DND-41 (cell line): ENCODE measurements at regions not wholly inside any gene's neighbourhood (a gene's known extent, or its start where the extent isn't known, plus 50 kb on each side); places are given as distances from the start of the nearest gene placed in this dataset.

Experiments used
- ATAC-seq: fragments of 200-7000 bp; cut with Tn5 transposase; 3 replicates; pipeline ENCODE4 v1.9.1; 2021; ENCODE audit warnings: low read depth; ENCODE audit not compliant: insufficient read depth
- DNase-seq: peaks from one replicate; pipeline ENCODE4 v3.0.0-alpha.2; 2020
- H2AFZ ChIP-seq: 2 replicates; pipeline ENCODE4 v1.6.0; 2012; ENCODE audit warnings: low read depth, low read length
- H3K27ac ChIP-seq: 2 replicates; pipeline ENCODE4 v1.5.1; 2012; ENCODE audit warnings: low read length, inconsistent platforms
- H3K27me3 ChIP-seq: fragments of 200-600 bp; sonication (generic); 2 replicates; pipeline ENCODE4 v1.6.0; 2012; ENCODE audit warnings: low read length, mild to moderate bottlenecking, inconsistent platforms; ENCODE audit not compliant: insufficient read depth, poor library complexity
- H3K36me3 ChIP-seq: 2 replicates; pipeline ENCODE4 v1.5.1; 2012; ENCODE audit warnings: low read length, inconsistent platforms; ENCODE audit not compliant: insufficient read depth
- H3K4me1 ChIP-seq: 2 replicates; pipeline ENCODE4 v1.5.1; 2012; ENCODE audit warnings: mild to moderate bottlenecking, low read length; ENCODE audit not compliant: insufficient read depth
- H3K4me2 ChIP-seq: 2 replicates; pipeline ENCODE4 v1.6.0; 2012; ENCODE audit warnings: mild to moderate bottlenecking, moderate library complexity, low read length, inconsistent platforms; ENCODE audit not compliant: insufficient read depth
- H3K4me3 ChIP-seq, 2 experiments: fragments of 200-600 bp in 1 of 2; shearing (Covaris generic) in 1 of 2; 2 replicates each; pipeline ENCODE4 v1.5.1; 2012 to 2016; ENCODE audit warnings: inconsistent platforms in 2 of 2, low read length in 2 of 2, mild to moderate bottlenecking in 2 of 2, low read depth in 1 of 2, moderate library complexity in 1 of 2
- H3K79me2 ChIP-seq: 2 replicates; pipeline ENCODE4 v1.6.0; 2012; ENCODE audit warnings: low read length, inconsistent platforms; ENCODE audit not compliant: insufficient read depth
- H3K9ac ChIP-seq: 2 replicates; pipeline ENCODE4 v1.6.0; 2012; ENCODE audit warnings: low read depth, mild to moderate bottlenecking, inconsistent platforms, low read length, moderate library complexity
- H3K9me3 ChIP-seq: 2 replicates; pipeline ENCODE4 v1.5.1; 2012; ENCODE audit warnings: low read length, moderate library complexity, mild to moderate bottlenecking, inconsistent platforms; ENCODE audit not compliant: insufficient read depth, severe bottlenecking
- H4K20me1 ChIP-seq: 2 replicates; pipeline ENCODE4 v1.6.0; 2012; ENCODE audit warnings: low read length; ENCODE audit not compliant: insufficient read depth
- EZH2 ChIP-seq: IDR thresholded peaks from 3 replicates; pipeline ENCODE4 v1.6.1; 2012; ENCODE audit warnings: borderline replicate concordance, low read depth, mild to moderate bottlenecking, moderate library complexity, low read length, inconsistent platforms; ENCODE audit not compliant: severe bottlenecking
- TF ChIP-seq, protein P1 (sequence below): IDR thresholded peaks from 2 replicates; pipeline ENCODE4 v1.5.1; 2012; ENCODE audit warnings: borderline replicate concordance, low read length, moderate library complexity, mild to moderate bottlenecking; ENCODE audit not compliant: poor library complexity, severe bottlenecking; ENCODE audit errors: extremely low read depth

DNA sequence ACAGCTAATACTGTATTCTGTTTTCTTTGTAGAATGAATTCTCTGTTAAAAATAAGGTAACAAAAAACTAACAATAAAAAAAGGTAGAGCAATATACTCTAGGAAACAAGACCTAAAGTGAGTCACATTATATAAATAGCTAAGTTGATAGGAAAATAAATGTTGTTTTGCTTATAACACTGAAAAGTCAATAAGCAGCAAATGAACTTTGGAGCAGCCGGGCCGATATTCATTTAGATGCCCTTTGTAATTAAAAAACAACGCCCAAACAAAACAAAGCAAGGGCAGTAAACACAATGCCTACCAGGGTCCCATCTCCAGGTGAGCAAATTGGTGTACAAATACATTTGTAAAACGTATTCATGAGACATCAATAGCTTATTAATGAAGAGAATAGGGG, 227.6 kb upstream of the FOXN3 start:
- Histone ChIP-seq H3K36me3 (no peaks in the 10 kb centered on the region), H3K4me2 (no peak overlapping the region), H2AFZ (no peak overlapping the region), H3K4me1 (peaks cover 6% of the 10 kb centered on the region), H3K79me2 (no peaks in the 10 kb centered on the region), H3K4me3 (no peak overlapping the region), H3K9ac (no peak overlapping the region), H3K9me3 (no peaks in the 10 kb centered on the region), H4K20me1 (no peaks in the 10 kb centered on the region), H3K27me3 (no peaks in the 10 kb centered on the region), H3K27ac (no peak overlapping the region)
- ATAC-seq, result no peak
- no peak for DNase-seq
- TF ChIP-seq, protein P1, sequence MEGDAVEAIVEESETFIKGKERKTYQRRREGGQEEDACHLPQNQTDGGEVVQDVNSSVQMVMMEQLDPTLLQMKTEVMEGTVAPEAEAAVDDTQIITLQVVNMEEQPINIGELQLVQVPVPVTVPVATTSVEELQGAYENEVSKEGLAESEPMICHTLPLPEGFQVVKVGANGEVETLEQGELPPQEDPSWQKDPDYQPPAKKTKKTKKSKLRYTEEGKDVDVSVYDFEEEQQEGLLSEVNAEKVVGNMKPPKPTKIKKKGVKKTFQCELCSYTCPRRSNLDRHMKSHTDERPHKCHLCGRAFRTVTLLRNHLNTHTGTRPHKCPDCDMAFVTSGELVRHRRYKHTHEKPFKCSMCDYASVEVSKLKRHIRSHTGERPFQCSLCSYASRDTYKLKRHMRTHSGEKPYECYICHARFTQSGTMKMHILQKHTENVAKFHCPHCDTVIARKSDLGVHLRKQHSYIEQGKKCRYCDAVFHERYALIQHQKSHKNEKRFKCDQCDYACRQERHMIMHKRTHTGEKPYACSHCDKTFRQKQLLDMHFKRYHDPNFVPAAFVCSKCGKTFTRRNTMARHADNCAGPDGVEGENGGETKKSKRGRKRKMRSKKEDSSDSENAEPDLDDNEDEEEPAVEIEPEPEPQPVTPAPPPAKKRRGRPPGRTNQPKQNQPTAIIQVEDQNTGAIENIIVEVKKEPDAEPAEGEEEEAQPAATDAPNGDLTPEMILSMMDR, result no peak
- no peak for TF ChIP-seq EZH2

DNA sequence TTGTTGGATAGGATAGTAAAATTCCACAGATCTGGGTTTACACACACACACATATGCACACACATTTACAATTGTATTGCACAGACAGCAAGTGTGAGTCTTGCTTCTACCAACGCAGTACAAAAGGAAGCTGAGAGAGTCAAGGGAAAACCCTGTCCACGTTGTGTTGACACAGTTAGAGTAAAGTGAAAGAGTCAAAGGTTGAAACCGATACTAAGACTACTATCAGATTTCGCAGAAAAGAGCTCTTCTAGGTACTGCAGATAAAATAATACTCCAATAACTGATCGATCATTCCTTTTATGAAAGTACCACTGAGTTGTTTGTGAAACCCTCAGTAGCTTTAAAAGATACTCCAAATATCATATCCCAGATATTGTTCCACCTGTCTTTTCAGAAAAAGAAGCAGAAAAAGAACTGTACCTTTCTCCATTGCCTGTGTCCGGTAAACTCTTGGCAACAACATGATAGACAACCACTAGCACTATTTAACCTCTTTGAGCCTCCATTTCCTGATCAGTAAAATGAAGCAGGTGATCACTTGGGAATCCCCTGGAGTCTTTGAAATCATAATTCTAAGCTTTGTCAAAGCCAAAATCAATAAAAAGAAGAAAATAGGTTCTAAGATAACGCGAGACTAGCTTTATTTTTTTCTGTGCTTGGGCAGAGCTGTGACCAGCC, 224.6 kb upstream of the FOXN3 start:
- DNase-seq, result no peak
- H3K4me3 ChIP-seq, result no peak overlapping the region
- no peak overlapping the region for H3K9ac ChIP-seq
- TF ChIP-seq, protein P1, result no peak
- TF ChIP-seq EZH2, result no peak
- no peaks in the 10 kb centered on the region for H3K79me2 ChIP-seq
- no peak overlapping the region for H3K27ac ChIP-seq
- H4K20me1 ChIP-seq, result no peaks in the 10 kb centered on the region
- H3K27me3 ChIP-seq, result no peaks in the 10 kb centered on the region
- no peaks in the 10 kb centered on the region for H3K4me1 ChIP-seq
- H3K36me3 ChIP-seq, result no peaks in the 10 kb centered on the region
- H3K9me3 ChIP-seq, result no peaks in the 10 kb centered on the region
- no peak overlapping the region; the same call in 1 of the 2 replicates for H2AFZ ChIP-seq
- no peak overlapping the region for H3K4me2 ChIP-seq
- ATAC-seq, result no peak

DNA sequence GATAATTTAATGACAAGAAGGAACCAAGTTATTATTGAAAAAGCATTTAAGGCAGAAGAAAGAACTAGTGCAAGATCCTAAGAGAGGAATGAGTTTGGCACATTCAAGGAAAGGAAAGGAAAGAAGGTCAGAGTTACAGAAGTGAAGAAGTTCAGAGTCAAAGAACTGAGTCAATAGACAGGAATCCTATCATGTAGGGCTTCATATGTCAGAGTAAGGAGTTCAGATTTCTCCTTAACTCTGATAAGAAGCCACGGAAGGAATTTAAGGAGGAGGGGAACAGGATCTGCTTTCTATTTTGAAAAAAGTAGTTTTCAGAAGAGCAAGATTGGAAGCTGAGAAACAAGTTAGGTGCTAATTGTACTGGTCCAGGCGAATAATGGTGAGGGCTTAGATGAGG, 223.1 kb upstream of the FOXN3 start:
- Histone ChIP-seq H4K20me1 (no peaks in the 10 kb centered on the region), H3K36me3 (no peaks in the 10 kb centered on the region), H3K4me2 (no peak overlapping the region), H2AFZ (no peak overlapping the region), H3K27ac (no peak overlapping the region), H3K4me1 (no peaks in the 10 kb centered on the region), H3K4me3 (no peak overlapping the region), H3K9ac (no peak overlapping the region), H3K79me2 (no peaks in the 10 kb centered on the region), H3K9me3 (no peaks in the 10 kb centered on the region), H3K27me3 (no peaks in the 10 kb centered on the region)
- TF ChIP-seq EZH2, result no peak
- TF ChIP-seq, protein P1, result no peak
- ATAC-seq (no peak), DNase-seq (no peak)
